ENCODE measurements at regions not wholly inside any gene's neighbourhood (a gene's known extent, or its start where the extent isn't known, plus 50 kb on each side); places are given as distances from the start of the nearest gene placed in this dataset.

DNA sequence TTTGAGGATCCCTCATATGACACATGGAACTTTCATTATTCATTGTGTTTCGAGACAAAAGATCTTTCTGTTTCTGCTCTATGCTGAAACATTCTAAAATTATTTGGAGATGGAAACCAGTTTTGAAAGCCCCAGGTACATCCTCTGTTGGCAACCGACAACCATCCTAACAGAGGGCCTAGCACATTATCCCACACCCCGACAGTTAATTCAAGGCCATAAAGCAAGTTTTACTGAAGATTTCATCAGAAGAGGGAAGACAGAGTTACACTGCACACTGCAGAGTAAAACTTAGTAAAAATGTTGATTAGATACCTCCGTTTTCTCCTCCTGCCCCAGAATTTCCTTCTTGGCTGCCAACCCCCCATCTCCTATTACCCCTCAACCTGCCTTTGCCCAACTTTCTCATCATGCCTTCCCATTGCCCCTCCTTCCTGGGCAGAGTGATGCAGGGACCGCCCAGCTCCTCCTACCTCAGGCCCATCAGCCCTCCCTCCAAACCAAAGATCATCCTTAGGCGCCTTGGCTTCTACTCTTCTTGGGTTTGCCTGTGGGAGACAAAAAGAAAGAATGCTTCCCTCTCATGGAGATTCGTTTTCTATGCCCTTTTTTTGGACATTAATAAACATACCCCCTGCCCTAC lies 52.9 kb upstream of the CITED4 start:
- no peak for DNase-seq

DNA sequence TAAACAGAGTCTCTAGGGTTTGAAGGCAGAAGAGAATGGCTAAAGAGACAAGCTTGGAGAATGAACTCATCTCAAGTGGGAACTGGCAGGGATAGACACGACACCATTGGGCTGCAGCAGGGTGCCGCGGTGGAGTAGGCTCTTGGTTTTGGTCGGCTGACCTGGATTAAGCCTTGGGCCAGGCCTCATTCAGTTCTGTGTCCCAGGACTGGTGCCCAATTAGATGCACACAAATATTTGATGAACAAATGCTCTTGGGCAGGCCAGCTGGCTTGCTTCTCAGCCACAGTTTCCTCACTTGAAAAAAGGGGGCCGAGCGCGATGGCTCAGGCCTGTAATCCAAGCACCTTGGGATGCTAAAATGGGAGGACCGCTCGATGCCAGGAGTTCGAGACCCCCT lies 53.4 kb upstream of the CITED4 start:
- no peak for DNase-seq

DNA sequence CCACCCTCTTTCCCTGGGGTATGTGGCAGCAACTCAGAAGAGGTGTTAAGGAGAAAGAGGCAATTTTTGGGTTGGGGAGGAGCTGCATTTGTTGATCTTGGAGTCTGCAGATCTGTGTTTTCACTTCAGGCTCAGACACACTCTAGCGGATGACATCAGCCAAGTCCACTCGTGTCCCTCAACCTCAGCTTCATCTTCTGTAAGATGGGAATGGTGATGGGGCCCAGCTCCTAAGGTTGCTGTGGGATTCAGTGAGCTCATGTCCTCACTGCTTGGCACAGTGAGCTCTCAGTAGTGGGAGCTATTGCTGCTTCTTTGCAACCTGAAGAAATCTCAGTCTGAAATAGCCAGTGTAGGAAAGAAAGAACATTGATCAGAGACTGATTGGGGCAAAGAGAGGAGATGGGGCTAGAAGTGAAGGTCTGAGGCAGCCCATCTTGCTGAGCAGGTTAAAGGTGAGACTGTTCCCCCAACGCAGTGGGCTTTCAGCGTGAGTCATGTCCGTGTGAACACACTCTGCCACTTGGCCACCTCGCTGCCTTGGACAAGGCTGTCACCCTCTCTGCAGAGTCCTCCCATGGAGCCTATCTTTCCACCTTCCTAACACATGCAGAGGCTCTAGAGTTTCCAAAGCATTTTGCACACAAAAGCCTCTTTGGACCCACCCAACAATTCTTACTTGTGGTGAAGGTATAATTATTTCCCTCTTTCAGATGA lies 56.0 kb upstream of the CITED4 start:
- DNase-seq: no peak

DNA sequence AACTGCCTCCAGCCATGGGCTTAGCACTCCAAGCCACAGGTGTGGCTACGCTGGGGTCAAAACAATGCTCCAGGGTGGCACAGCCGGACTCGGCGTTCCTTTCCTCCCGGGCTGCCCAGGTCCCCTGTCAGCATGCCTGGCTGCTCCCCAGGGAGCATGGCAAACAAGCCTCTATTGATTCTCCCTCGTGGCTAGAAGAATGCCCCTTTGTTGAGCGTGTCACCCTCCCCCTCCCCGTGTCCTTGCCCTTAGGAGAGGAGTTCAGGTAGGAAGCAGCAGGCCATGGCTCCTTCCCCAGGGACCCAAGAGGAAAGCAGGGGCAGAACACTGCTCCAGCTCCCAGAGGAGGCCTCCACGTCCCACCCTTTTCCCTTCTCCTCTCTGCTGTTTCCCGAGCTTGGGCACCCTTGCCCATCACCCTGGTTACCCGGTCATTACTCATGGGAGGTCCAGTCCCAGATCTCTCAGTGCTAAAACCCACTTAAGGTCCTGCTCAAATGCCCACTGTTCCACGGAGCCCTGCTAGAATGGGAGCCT lies 57.4 kb upstream of the CITED4 start:
- no peak for DNase-seq

DNA sequence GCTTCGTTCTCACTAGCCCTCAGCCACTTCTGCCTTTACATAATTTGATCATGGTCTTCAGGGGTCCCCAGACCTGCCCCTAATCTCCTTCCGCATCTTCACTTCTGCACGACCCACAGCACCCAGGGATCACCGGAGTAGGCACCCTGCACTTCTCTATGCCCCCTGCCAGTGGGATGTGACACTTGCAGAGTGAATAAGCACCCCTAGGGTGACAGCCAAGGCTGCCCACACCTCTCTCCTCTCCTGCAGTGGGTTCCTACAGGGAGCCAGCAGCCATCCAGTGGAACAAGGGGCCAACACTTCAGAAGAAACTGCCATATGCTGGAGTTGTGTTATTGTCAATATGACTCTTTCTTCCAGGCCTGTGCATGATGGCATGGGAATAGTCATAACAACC lies 58.0 kb upstream of the CTPS1 start:
- no peak for DNase-seq

DNA sequence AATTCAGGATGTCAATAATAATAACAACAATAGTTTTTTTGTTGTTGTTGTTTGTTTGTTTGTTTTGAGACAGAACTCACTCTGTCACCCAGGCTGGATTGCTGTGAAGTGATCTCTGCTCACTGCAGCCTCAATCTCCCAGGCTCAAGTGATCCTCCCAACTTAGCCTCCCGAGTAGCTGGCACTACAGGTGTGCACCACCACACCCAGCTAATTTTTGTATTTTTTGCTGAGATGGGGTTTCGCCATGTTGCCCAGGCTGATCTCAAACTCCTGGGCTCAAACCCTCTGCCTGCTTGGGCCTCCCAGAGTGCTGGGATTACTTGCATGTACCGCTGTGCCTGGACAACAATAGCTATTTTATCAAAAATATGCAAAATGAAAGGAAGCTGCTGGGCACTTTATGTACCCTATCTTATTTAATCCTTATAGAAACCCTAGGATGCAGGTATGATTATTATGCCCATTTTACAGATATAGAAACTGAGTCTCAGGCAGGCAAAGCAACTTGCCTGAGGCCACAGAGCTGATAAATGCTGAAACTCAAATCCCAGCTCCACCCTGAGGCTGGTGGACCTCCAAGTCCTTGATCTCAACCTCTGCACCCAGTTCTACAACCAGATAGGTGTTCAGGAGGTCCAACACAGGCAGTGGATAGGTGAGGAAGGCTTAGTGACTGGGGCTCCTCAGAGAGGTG lies 57.4 kb upstream of the CTPS1 start:
- DNase-seq: no peak

DNA sequence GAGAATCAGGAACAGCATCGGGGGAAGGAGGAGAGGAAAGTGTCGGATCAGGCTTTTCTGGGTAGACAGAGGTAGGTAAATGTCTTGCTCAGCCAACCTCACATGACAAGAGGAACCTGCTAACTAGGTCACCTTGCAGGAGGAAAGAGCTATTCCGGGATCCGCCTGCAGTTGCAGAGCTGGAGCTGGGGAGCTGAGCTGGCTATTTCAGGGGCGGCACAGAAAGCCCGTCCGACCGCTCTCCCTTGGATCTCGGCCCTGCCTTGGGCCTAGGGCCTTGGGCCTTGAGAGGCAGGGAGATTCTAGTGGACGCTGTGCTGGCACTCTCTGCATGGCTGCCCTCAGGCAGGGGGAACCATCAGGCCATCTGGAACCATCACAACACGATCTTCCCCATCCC lies 56.5 kb upstream of the CTPS1 start:
- peak in 1 of 2 experiments; percentile 15 for DNase-seq

DNA sequence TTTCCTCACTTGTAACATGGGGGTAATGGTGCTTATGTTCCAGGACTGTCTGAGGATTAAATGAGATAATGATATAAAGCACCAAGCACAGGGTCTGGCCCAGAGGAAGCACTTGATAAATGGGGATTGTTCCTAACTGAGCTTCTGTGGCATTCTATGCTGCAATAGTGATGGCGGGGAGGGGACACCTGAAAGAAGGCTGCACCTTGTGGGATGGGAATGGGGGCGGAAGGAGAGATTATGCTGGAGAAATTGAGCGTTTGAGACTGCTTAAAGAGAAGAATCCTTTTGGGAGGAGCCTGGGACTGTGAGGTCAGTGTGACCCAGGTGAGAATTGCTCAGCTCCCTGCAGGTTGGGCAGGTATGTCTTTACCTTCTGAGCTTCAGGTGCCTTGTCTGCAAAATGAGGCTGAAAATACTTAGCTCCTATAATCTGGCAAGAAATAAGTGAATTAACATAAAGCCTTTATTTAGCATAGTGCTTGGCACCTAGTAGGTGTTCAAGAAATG lies 55.9 kb upstream of the CTPS1 start:
- DNase-seq: no peak

DNA sequence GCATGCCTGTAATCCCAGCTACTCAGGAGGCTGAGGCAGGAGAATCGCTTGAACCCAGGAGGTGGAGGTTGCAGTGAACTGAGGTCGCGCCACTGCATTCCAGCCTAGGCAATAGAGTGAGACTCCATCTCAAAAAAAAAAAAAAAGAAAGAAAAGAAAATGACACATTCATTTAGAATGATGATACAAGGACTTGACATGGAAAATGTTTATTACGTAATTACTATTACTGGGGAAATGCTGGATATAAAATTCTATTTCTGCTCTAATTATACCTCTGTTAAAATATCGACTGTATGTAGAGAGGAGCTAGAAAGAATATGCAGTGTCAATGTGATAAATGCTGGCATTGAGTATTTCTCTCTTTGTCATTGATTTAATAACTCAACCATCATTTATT lies 54.7 kb upstream of the CTPS1 start:
- no peak for DNase-seq

DNA sequence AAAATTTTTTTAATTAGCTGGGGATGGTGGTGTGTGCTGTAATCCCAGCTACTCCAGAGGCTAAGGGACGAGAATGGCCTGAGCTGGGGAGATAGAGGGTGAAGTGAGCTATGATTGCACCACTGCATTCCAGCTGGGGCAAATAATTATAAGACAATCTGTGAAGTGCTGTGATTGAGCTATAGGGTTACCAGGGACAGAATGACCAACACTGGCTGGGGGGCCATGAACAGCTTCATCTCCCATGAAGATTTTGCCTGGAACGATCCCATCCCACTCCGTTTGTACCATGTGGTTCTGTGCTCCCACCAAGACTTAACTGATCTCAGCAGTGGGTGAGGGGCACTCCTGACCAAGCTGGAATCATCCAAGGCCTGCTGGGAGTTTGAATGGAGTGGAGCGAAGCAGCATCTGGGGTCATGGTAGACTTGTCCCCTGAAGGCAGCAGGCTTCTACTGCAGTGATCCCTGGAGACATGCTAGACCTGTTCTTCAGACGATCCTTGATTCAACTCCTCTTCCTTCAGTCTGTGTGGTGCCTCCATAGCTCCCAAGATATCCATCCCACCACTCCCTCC lies 53.6 kb upstream of the CTPS1 start:
- no peak for DNase-seq

DNA sequence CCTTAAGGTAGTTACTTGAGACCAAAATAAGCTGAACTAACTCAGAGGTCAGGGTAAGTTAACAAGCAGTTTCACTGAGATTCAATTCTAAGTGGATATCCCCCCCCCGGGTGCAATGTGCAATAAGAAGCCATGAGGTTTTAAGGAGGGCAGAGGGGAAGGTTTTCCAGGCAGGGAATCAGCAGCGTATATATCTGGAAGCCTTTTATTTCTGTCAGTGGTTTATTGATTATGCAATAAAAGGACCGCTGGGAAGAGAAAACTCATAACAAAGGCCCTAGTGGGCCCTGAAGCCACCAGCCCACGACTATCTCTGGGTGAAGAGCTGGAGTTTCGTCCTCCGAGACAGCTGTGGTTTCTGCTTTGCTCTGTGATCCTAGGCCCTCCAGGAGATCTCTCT lies 53.1 kb upstream of the CTPS1 start:
- no peak for DNase-seq

DNA sequence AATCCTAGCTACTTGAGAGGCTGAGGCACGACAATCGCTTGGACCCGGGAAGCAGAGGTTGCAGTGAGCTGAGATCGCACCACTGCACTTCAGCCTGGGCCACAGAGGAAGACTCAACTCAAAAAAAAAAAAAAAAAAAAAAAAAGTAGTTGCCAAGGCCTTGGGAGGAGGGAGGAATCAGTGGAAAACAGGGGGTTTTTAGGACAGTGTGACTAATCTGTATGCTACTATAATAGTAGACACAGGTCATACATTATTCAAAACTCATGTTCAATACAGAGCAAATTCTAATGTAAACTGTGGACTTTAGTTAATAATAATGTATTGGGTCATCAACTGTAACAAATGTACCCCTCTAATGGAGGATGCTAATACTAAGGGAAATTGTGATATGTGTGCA lies 51.7 kb upstream of the CTPS1 start:
- no peak for DNase-seq

DNA sequence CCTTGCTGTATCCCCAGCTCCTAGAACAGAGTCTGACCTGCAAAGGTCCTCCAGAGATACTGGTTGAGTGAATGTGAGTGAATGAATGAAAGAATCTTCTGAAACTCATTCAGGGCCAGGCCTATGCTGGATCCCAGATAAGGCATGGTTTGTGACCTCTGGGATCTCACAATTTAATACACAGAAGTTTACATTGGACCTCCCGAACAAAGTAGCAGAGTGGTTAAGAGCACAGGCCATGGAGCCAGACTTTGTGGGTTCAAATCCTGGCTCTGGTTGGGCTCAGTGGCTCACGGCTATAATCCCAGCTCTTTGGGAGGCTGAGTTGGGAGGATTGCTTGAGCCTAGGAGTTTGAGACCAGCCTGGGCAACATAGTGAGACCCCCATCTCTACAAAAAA lies 50.8 kb upstream of the CTPS1 start:
- no peak for DNase-seq

DNA sequence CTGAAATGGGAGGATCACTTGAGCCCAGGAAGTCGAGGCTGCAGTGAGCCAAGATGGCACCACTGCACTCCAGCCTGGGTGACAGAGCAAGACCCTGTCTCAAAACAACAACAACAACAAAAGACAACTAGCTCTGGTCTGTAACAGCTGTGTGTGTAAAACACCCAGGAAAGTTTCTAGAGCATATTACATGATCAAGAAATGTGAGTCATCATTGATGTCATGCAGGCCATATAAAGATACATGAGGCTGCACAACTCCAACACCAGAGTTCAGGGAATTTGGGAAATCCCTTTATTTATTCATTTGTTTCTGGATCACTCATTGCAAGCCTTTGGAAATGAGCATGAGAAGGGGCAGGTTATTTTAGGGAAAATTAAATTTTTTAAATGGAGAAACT lies 50.3 kb upstream of the CTPS1 start:
- no peak for DNase-seq
